ENCODE measurements at regions not wholly inside any gene's neighbourhood (a gene's known extent, or its start where the extent isn't known, plus 50 kb on each side); places are given as distances from the start of the nearest gene placed in this dataset.

DNA sequence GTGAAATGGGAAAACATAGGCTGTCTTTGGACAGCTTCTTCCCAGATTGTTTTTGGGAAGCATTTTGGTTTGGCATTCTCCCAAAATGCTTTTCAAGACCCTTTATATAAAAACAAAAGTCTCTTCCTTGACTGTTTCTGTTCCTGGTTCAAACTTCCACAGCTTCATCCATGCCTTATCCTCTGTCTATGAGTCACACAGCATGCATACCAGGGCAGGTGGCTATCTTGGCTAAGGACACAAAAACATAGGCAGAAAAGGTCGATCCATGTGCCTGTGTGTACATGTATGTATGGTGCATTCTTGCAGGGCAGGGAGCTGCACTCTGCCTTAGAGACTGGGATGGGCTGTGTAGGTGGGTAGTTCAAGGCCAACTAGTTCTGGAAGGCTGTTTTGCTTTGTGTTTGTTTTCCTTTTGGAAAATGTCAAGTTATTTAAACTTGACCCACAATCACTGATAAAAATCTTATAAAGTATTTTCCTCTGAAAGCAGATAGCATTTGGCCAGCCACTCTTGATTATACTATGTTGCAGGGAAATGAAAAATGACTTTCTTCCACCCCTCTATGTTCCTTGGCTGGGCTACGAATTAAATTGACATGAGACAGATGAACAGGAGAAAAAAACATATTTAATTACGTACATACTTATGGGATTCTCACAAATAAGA lies 437.0 kb downstream of the SIPA1L2 start:
- no peak for DNase-seq
- intact Hi-C loops (cut with DNase I), result no loop called here

GRCh38 chr1:232191560-232191959 lies 438.4 kb downstream of the SIPA1L2 start:
- intact Hi-C loops (cut with DNase I), result no loop called here

GRCh38 chr1:232188318-232188717 lies 441.6 kb downstream of the SIPA1L2 start:
- DNase-seq, result no peak
- intact Hi-C loops (cut with DNase I), result no loop called here

More at GRCh38 chr1:232191560-232191959, 438.4 kb downstream of the SIPA1L2 start:
- DNase-seq, result no peak

DNA sequence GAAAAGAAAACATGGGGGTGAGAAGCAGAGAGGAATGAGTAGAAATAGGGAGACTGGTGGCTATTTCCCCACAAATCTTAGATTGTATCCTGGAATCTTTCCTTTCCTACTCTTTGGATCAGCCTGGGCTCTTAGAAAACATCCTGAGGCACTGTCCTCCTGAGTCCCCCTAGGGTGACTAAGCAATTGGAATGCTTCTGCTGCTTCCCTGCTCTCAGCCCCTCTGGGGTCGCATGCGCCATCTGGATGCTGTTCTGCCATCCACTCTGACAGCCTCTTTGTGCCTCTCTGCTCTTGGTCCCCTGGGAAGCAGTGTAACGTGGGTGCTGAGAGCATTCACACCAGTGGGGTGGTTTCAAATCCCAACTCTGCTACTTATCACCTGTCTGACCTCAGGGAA lies 443.0 kb downstream of the SIPA1L2 start:
- intact Hi-C loops (cut with DNase I), result no loop called here
- no peak for DNase-seq

DNA sequence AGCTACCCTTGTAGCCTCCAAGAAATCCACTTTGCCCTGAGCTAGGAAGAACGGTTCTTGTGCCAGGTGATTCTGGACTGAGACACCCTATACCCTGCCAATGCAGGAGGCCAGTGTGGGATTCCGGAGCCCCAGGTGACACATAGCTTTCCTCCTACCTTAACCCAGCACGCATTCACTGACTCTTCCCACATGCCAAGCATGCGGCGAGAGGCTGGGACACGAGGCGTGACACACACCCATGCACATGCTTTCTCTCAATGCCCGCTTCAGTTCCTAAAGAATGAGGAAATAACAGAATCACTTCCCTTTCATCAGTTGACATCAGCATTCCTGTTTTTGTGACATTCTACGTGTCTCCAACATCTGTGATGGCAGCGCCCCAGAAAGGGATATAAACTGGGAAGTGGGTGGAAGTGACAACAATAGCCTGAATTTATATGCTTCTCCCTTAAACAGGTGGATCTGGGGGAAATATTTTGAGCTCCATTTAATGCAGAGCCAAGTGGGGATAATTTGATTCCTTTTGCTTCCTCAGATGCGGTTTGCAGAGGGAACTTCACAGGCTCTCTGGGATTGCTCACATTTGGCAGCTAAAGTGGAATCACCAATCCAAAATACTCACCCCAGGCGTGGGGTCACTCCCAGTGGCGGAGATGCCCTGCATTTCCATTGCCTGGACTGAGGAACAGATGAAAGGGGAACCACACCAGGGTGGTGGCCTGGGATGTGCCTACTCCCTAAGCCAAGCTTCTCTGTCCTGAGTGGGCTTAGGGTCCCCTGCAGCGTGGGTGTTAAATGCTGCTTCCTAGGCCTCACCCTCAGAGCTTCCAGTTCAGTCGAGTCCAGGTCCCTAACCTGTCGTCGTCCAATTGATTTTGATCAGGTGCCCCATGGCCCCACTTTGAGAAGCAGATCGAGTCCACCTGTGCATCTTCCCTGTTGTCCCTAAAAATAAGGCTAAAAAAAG lies 445.1 kb downstream of the SIPA1L2 start:
- intact Hi-C loops (cut with DNase I), result no loop called here
- peak in 1 of 10 donors; percentile 78 for DNase-seq

GRCh38 chr1:232183802-232184201 lies 446.1 kb downstream of the SIPA1L2 start:
- DNase-seq, result no peak
- intact Hi-C loops (cut with DNase I), result no loop called here

GRCh38 chr1:232183266-232183800 lies 446.6 kb downstream of the SIPA1L2 start:
- no peak for DNase-seq

DNA sequence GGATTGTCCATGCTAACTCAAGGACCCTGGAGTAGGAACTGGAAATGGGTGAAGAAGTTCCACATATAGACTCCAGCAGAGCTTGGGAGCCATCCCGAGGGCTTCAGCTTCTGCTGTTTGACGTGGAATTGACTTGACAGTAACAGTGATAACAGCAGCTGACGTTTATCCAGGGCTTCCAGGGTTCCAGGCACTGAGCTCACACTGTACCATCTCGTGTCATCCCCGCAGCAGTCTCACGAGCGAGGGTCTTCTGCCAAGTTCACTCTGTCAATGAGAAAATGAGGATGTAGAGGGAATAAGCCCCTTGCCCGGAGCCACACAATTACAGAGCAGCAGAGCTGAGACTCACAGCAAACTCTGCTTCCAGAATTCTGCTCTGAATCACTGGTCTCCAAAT lies 447.7 kb downstream of the SIPA1L2 start:
- DNase-seq, result no peak
- intact Hi-C loops (cut with DNase I), result no loop called here

More at GRCh38 chr1:232183266-232183800, 446.6 kb downstream of the SIPA1L2 start:
- intact Hi-C loops (cut with DNase I), result no loop called here

DNA sequence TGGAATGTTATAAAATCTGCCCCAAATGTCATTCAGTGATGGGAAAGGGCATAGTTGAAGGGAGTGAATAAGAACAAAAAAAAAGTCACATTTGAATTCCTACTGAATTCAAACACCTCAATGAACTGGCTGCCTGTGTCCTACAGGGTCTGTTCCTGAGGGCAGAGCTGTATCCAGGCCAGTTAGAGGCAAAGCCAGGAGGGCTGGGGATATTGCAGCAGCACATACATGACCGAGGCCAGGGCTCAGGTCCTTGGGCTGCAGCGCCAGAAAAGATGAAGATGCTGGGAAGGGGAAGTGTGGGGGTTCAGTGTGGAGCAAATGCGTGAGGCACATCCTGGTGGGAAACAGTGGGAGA lies 449.2 kb downstream of the SIPA1L2 start:
- DNase-seq, result no peak
- intact Hi-C loops (cut with DNase I), result no loop called here

GRCh38 chr1:232179896-232180778 lies 449.8 kb downstream of the SIPA1L2 start:
- intact Hi-C loops (cut with DNase I), result no loop called here
- DNase-seq, result no peak

- DNase-seq, result no peak
- intact Hi-C loops (cut with DNase I), result no loop called here
Measured at GRCh38 chr1:232178191-232178590, 451.7 kb downstream of the SIPA1L2 start.

- intact Hi-C loops (cut with DNase I), result no loop called here
- DNase-seq, result no peak
Measured at GRCh38 chr1:232177438-232177837, 452.5 kb downstream of the SIPA1L2 start.

- intact Hi-C loops (cut with DNase I), result no loop called here
- no peak for DNase-seq
Measured at GRCh38 chr1:232176222-232176621, 453.7 kb downstream of the SIPA1L2 start.

GRCh38 chr1:232174306-232174705 lies 455.6 kb downstream of the SIPA1L2 start:
- intact Hi-C loops (cut with DNase I), result no loop called here
- DNase-seq, result no peak

GRCh38 chr1:232172563-232172962 lies 457.4 kb downstream of the SIPA1L2 start:
- intact Hi-C loops (cut with DNase I), result no loop called here
- DNase-seq, result no peak

GRCh38 chr1:232170909-232171308 lies 459.0 kb downstream of the SIPA1L2 start:
- intact Hi-C loops (cut with DNase I), result no loop called here
- no peak for DNase-seq

DNA sequence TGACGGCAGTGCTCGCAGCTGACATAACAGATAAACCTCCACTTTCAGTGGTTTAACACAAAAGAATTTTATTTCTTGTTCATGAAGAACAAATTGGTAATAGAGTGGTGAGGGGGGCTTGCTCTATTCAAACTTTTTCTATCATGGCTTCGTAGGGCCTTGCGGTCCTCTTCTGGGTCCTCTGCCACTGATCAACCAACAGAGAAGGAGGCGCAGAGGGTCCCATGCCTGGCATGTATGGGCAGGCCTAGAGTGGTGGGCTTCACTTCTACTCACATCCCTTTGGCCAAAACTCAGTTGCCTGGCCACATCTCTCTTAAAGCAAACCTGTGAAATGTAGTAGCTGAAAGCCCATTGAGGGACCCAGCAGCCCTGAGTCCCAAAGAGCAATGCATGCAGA lies 460.5 kb downstream of the SIPA1L2 start:
- no peak for DNase-seq
- intact Hi-C loops (cut with DNase I), result no loop called here

- intact Hi-C loops (cut with DNase I), result no loop called here
- no peak for DNase-seq
Measured at GRCh38 chr1:232168508-232168907, 461.4 kb downstream of the SIPA1L2 start.

DNA sequence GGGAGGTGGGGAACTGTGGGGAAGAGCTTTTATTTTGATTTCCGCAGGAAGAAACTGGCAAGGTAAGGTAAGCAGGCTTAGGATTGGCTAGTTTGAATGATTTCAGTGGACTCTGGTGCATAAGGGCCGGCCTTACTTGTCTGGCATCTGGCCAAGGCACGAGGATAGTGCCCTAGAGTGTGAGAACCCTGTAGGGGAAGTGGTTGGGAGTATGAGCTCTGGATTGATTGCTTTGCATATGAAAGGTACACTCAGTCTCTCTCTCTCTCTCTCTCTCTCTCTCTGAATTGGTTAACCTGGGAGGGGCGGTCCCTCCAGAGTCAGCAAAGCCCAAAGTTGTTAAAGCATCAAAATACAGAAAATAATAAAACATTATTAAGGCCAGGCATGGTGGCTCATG lies 463.0 kb downstream of the SIPA1L2 start:
- DNase-seq, result no peak
- intact Hi-C loops (cut with DNase I), result no loop called here
